ENCODE measurements at regions not wholly inside any gene's neighbourhood (a gene's known extent, or its start where the extent isn't known, plus 50 kb on each side); places are given as distances from the start of the nearest gene placed in this dataset.

DNA sequence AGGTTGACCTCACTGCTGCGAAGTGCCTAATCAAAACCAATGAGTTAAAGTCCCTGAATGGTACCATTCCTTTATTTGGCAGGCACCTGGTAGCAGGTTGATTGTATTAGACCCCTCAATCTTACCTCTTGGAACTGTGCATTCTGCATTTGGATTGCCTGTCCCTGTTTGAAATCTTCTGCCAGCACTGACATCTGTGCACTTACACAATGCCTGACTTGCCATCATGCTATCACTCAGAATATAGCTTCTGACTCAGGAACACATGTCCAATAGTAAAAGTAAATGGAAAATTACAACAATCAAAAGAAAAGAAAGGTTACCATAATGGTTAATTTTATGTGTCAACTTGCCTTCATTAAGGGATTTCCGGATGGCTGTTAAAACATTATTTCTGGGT lies 366.0 kb upstream of the PDGFD start:
- no peak for DNase-seq (ENCODE audit: low read depth in 2 of 2)

DNA sequence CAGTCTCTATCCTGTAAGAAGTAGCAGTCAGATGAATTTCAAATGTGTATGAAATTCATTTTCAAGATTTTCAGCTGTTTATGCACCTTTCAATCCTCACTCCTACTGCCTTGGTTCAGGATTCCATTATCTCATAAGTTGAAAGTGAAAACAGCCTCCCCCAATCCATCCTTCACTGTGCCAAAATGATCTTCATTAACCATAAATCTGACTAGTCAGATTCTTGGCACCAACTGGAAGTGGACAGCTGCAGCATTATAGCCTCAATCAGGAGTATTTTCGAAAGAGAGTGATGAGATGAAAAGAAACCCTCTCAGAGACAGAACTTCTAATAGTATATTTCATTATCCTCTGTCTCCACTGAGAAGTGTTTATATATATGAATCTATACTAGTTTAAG lies 365.3 kb upstream of the PDGFD start:
- DNase-seq (ENCODE audit: low read depth in 2 of 2) = no peak

DNA sequence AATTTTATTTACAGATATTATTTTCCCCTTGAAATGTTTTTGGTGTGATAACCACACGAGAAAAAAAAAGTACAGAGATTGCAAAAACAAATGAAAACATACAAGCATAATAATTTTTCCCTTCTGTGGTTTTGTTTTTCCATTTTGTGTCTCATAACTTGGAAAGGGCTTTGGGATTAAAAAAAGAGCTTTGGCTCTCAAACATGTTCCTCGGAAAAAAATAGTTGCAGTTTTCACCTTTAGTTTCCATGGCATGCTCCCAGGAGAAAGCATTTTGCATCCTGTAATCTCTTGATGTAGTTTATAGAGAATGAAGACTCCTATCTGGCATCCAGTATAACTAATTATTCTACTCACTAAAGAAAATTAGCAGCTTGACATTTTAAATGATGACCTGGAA lies 362.1 kb upstream of the PDGFD start:
- DNase-seq (ENCODE audit: low read depth in 2 of 2) = no peak

DNA sequence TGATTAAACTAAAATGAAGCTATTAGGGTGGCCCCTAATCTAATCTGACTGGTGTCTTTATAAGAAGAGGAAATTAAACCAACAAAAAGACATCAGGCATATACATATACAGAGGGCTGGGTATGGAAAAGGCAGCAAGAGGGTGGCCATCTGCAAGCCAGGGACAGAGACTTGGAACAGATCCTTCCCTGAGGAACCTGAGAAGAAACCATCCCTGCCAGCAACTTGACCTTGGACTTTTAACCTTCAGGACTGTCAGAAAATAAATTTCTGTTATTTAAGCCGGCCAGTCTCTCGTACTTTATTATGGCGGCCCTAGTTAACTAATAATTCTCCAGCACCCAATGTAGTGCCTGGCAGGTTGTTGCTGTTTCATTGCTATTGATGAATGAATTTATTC lies 361.5 kb upstream of the PDGFD start:
- no peak for DNase-seq (ENCODE audit: low read depth in 2 of 2)

GRCh38 chr11:104524254-104524653 lies 360.3 kb upstream of the PDGFD start:
- no peak for DNase-seq (ENCODE audit: low read depth in 2 of 2)

- DNase-seq (ENCODE audit: low read depth in 2 of 2) = no peak
Observed at GRCh38 chr11:104523611-104524010, 359.7 kb upstream of the PDGFD start.

DNA sequence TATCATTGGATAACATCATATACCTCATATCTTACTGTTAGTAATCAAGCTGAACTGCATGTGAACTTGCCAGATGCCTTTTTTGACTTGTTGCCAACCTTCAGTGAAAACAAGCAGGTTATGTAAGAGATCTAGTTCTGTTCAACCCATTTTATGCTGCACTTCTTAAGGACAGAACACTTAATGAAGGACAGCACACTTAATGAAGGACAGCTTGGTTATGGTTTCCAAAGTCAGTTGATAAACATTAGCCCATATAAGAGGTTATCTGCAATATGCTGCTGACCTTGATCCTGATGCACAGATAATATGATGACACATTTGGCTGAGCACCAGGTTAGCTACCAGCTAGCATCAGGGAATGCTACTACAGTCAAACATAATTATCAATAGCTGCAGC lies 358.7 kb upstream of the PDGFD start:
- DNase-seq (ENCODE audit: low read depth in 2 of 2) = no peak

DNA sequence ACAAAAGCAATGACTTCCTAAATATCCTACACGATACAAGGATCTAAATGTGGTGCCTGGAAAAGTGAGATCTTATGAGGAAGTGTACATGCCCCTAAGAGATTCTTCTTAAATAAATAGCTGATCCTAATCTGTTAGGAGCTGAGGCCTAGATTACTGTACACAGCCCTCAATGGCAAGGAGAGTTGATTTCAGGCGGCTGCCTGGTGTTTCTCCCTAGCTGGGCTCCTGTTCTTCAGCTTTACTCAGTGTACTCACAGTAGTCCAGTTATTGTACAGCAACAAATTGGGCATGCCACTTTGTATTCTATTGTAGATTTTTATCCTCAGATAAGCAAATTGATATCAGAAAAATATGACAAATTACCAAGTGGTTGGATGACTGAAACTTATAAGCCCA lies 358.2 kb upstream of the PDGFD start:
- no peak for DNase-seq (ENCODE audit: low read depth in 2 of 2)

- no peak for DNase-seq (ENCODE audit: low read depth in 2 of 2)
Observed at GRCh38 chr11:104510169-104510568, 346.2 kb upstream of the PDGFD start.

DNA sequence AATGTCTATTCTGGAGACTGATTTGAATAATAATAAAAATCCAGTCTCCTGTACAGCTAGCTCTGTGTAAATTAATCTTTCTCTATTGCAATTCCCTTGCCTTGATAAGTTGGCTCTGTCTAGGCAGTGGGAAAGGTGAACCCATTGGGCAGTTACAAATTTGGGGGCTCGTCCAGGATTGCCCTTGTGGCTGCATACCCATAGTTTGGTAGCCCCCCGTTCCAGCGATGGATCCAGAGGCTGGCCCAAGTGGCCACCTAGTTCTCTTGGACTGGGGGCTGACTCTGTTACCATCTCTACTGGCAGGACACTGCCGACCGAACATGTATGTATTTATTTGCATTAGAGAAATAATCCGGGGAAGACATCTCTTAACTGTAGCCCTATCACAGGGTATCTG lies 326.2 kb upstream of the PDGFD start:
- DNase-seq (ENCODE audit: low read depth in 2 of 2) = no peak

- DNase-seq (ENCODE audit: low read depth in 2 of 2) = no peak
Observed at GRCh38 chr11:104488561-104488960, 324.6 kb upstream of the PDGFD start.

GRCh38 chr11:104487046-104487806 lies 323.3 kb upstream of the PDGFD start:
- DNase-seq (ENCODE audit: low read depth in 2 of 2) = no peak

DNA sequence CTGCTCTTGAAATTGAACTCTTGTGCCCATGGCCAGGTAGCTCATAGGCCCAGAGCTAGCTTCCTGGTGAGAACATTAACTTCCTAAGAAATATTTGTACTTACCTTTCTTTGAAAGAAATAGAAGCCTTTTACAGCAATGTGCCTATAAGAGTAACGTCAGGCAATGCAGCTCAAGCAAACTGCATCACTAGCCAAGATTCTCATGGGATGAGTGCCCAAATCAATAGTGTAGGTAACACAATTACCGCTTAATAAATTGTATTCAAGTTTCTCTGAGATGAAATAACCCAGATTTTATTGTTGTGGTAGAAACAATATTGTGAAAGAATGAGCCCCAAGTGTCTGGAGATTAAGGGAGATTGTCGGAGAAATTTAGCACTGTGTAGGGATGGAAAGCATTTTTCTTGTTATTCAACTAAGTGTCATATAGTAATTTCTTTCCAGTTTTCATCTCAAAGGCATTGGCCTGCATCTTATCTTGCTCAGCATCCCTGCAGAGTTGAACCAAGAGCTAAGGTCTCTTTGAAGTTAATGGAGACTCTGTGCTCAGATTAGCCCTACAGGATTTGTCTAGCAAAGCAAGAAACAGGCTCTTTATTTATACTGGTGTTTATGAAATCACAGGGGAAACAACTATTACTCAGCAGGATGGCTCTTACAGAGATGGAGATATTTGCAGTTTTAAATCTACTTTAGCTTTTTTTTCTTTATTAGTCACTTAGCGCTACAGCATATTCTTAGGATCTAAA lies 321.0 kb upstream of the PDGFD start:
- no peak for DNase-seq (ENCODE audit: low read depth in 2 of 2)

DNA sequence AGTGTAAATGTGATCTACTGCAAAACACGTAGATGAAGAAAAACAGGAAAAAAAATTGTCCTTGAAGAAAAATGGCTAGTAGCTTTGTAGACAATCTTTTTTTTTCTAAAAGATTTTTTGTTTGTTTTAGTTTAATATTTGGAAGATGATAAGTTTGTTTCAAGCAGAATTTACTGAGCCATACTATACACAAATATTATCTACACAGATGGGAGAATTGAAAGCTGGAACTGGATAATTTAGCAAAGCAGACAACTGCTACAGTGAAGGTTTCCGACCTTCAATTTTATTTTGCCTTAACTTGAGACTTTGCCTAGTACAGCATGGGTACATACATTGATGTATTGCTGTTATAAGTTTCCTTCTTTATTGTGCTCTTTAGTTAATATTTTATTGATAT lies 313.0 kb upstream of the PDGFD start:
- DNase-seq (ENCODE audit: low read depth in 2 of 2) = no peak

DNA sequence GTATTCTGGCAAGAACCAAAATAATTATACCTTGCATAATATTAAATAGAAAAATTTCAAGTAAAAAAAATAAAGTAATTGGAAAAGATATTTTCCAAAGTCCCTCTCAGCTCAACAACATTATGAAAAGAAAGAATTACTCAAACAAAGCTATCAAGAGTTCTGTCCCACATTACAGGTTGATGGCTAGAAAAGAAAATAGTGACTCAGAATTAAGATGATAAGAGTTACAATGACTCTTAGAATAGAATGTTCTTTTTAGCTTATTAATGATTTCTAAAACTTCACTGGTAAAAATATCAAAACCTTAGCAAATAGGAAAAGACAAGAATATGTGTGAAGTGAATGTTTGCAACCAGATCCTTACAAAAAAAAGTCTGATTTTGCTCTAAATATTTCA lies 312.5 kb upstream of the PDGFD start:
- DNase-seq (ENCODE audit: low read depth in 2 of 2) = no peak

DNA sequence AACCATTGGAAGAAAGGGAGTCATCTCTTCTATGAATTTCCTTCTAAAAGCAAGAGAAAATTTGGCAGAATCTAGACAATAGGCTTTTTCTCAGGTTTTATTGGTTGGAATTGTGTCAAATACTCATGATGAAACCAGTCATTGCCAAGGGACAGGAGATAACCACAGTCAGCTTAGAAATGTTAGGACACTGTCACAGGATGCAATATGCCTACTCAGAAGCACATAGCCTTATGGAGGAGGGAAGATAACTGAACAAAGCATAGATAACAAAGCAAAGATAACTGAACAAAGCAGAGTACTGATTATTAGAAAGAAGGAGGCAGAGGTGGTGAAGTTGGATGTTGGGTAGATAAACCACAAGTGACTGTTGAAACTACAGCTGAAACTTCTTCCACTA lies 303.5 kb upstream of the PDGFD start:
- no peak for DNase-seq (ENCODE audit: low read depth in 2 of 2)

- no peak for DNase-seq (ENCODE audit: low read depth in 2 of 2)
Observed at GRCh38 chr11:104465321-104465720, 301.4 kb upstream of the PDGFD start.

GRCh38 chr11:104464691-104465090 lies 300.7 kb upstream of the PDGFD start:
- no peak for DNase-seq (ENCODE audit: low read depth in 2 of 2)

- no peak for DNase-seq (ENCODE audit: low read depth in 2 of 2)
Observed at GRCh38 chr11:104462341-104462740, 298.4 kb upstream of the PDGFD start.

DNA sequence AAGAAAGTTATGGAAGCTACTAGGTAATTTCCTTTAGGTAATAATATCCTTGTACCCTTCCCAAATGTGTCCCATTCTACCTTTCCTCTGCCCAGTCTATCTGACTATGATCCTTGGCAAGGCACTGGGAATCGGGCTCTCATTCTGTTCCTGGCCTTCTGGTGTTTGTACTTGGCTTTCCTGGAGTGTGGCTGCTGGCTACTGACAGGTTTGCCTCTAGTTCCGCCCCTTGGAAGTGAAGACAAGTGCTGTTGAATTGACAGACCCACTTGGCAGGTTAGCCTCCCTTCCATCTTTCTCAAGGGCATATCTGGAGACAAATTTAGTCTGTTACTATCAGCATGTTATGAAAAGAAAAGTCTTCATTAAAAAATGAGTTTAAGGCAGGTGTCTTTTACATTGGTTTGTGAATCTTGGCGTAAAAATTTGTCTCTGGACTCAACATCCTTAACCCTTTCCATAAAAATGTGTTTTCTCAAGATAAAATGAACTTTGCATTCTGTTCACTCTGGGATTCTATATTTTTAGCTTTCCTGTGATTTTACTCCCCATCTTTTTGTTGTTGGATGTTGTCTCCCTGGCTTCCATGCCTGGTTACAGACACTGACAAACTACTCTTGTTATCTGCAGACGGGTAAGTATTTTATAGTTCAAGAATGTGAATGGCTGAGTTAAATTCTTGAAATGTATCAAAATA lies 287.4 kb upstream of the PDGFD start:
- DNase-seq (ENCODE audit: low read depth in 2 of 2) = no peak

GRCh38 chr11:104443387-104443786 lies 279.4 kb upstream of the PDGFD start:
- no peak for DNase-seq (ENCODE audit: low read depth in 2 of 2)

GRCh38 chr11:104442321-104442720 lies 278.4 kb upstream of the PDGFD start:
- DNase-seq (ENCODE audit: low read depth in 2 of 2) = no peak

DNA sequence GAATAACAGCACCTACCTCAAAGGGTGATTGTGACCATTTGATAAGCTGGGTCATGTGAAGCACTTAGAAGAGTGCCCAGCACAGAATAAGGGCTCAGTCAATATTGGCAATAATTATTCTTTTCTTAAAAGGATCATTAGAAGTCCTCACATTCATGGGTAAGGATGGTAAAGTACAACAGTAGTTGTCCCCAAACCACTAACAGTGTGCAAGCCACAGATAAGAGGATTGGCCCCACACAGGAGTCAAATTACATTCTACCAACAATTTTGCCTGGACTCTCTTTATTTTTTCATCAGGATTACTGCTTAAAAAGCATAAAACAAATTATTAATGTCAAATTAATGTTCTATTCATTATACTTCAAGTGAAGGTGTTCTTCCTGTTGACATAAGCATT lies 271.5 kb upstream of the PDGFD start:
- no peak for DNase-seq (ENCODE audit: low read depth in 2 of 2)
